ENCODE measurements at regions not wholly inside any gene's neighbourhood (a gene's known extent, or its start where the extent isn't known, plus 50 kb on each side); places are given as distances from the start of the nearest gene placed in this dataset.

- no peak for DNase-seq
- H3K36me3 ChIP-seq, result no peaks in the 10 kb centered on the region
- peaks cover 0 to 27% of the 10 kb centered on the region in 2 donors for H3K27me3 ChIP-seq
- intact Hi-C loops (cut with DNase I; ENCODE audit: low total_unique reads), result no loop called here
- H3K4me1 ChIP-seq, result no peaks in the 10 kb centered on the region
- H3K27ac ChIP-seq, result no peak overlapping the region
- H3K9me3 ChIP-seq, result no peaks in the 10 kb centered on the region
- H3K4me3 ChIP-seq, result no peak overlapping the region
- no peak for TF ChIP-seq CTCF (IDR thresholded peaks at IDR 0.05)
Measured at GRCh38 chr21:41560661-41561158, 52.8 kb upstream of the TMPRSS2 start.

- no peak overlapping the region for H3K4me3 ChIP-seq
- H3K36me3 ChIP-seq, result no peaks in the 10 kb centered on the region
- TF ChIP-seq CTCF (IDR thresholded peaks at IDR 0.05), result no peak
- H3K27me3 ChIP-seq, result peaks cover 0 to 27% of the 10 kb centered on the region in 2 donors
- intact Hi-C loops (cut with DNase I; ENCODE audit: low total_unique reads), result no loop called here
- DNase-seq, result no peak
- H3K4me1 ChIP-seq, result no peaks in the 10 kb centered on the region
- H3K27ac ChIP-seq, result no peak overlapping the region
- H3K9me3 ChIP-seq, result no peaks in the 10 kb centered on the region
Measured at GRCh38 chr21:41559658-41560631, 52.0 kb upstream of the TMPRSS2 start.

GRCh38 chr21:41558842-41559241, 50.9 kb upstream of the TMPRSS2 start:
- no peaks in the 10 kb centered on the region for H3K9me3 ChIP-seq
- intact Hi-C loops (cut with DNase I; ENCODE audit: low total_unique reads), result no loop called here
- no peak overlapping the region for H3K27ac ChIP-seq

GRCh38 chr21:41557884-41558283, 49.9 kb upstream of the TMPRSS2 start:
- TF ChIP-seq CTCF (IDR thresholded peaks at IDR 0.05), result no peak
- no peaks in the 10 kb centered on the region for H3K4me1 ChIP-seq
- DNase-seq, result no peak
- no peaks in the 10 kb centered on the region for H3K36me3 ChIP-seq
- peaks cover 0 to 27% of the 10 kb centered on the region in 2 donors for H3K27me3 ChIP-seq
- no peaks in the 10 kb centered on the region for H3K9me3 ChIP-seq
- intact Hi-C loops (cut with DNase I; ENCODE audit: low total_unique reads), result no loop called here
- H3K27ac ChIP-seq, result no peak overlapping the region
- H3K4me3 ChIP-seq, result no peak overlapping the region

More at GRCh38 chr21:41558842-41559241, 50.9 kb upstream of the TMPRSS2 start:
- no peak overlapping the region for H3K4me3 ChIP-seq
- no peaks in the 10 kb centered on the region for H3K4me1 ChIP-seq
- DNase-seq, result no peak
- H3K36me3 ChIP-seq, result no peaks in the 10 kb centered on the region
- H3K27me3 ChIP-seq, result peaks cover 0 to 27% of the 10 kb centered on the region in 2 donors
- TF ChIP-seq CTCF (IDR thresholded peaks at IDR 0.05), result no peak
